SU-DHL-6 (cell line): ENCODE measurements at regions not wholly inside any gene's neighbourhood (a gene's known extent, or its start where the extent isn't known, plus 50 kb on each side); places are given as distances from the start of the nearest gene placed in this dataset.

Source experiments
- H2AFZ ChIP-seq: fragments of 200-600 bp; sonication (generic); 2 replicates; pipeline ENCODE4 v1.6.1; 2014; ENCODE audit warnings: low read depth, mild to moderate bottlenecking, moderate library complexity, mixed read lengths, antibody characterized with exemption, low read length; ENCODE audit not compliant: severe bottlenecking
- H3F3A ChIP-seq: fragments of 200-600 bp; shearing (Covaris generic); 2 replicates; pipeline ENCODE4 v1.6.0; 2016; ENCODE audit warnings: antibody characterized with exemption, mild to moderate bottlenecking; ENCODE audit not compliant: insufficient read depth
- H3K27ac ChIP-seq: fragments of 200-600 bp; sonication (generic); 2 replicates; pipeline ENCODE4 v1.5.1; 2016; ENCODE audit warnings: low read depth, mild to moderate bottlenecking, low read length, moderate library complexity, mixed read lengths
- H3K27me3 ChIP-seq: fragments of 200-600 bp; sonication (generic), shearing (Covaris generic); 2 replicates; pipeline ENCODE4 v1.6.0; 2014; ENCODE audit warnings: mild to moderate bottlenecking, low read length
- H3K36me3 ChIP-seq: fragments of 200-600 bp; sonication (generic); 2 replicates; pipeline ENCODE4 v1.6.1; 2014; ENCODE audit warnings: mild to moderate bottlenecking, low read length, mixed read lengths
- H3K4me2 ChIP-seq: fragments of 300-600, 200-600 bp; shearing (Covaris generic), sonication (generic); 2 replicates; pipeline ENCODE4 v1.6.0; 2014; ENCODE audit warnings: low read length, low read depth, mild to moderate bottlenecking; ENCODE audit not compliant: poor library complexity, severe bottlenecking
- H3K4me3 ChIP-seq: fragments of 200-600 bp; sonication (generic); 2 replicates; pipeline ENCODE4 v1.5.1; 2014; ENCODE audit warnings: antibody characterized with exemption, low read length, mild to moderate bottlenecking, mixed read lengths; ENCODE audit not compliant: insufficient read depth, poor library complexity, severe bottlenecking
- H3K79me2 ChIP-seq: fragments of 200-600 bp; sonication (generic); 2 replicates; pipeline ENCODE4 v1.6.1; 2014; ENCODE audit warnings: mild to moderate bottlenecking, low read length, moderate library complexity; ENCODE audit not compliant: insufficient read depth
- H3K9ac ChIP-seq: fragments of 200-600 bp; sonication (generic); 2 replicates; pipeline ENCODE4 v1.7.0; 2014; ENCODE audit warnings: mild to moderate bottlenecking, low read length
- H3K9me2 ChIP-seq: fragments of 200-600 bp; sonication (generic); replicated peaks from 2 replicates; pipeline ENCODE4 v1.6.1; 2014; ENCODE audit warnings: low read length; ENCODE audit not compliant: insufficient read depth
- H3K9me3 ChIP-seq: fragments of 200-600 bp; sonication (generic); 2 replicates; pipeline ENCODE4 v1.6.1; 2014; ENCODE audit warnings: low read length, mixed read lengths; ENCODE audit not compliant: insufficient read depth
- H4K20me1 ChIP-seq: fragments of 200-600 bp; sonication (generic); 2 replicates; pipeline ENCODE4 v1.6.1; 2014; ENCODE audit warnings: low read depth, mild to moderate bottlenecking, antibody characterized with exemption, low read length, moderate library complexity, mixed read lengths
- EZH2phosphoT487 ChIP-seq: fragments of 200-600 bp; sonication (generic), shearing (Covaris generic); conservative IDR thresholded peaks from 2 replicates; pipeline ENCODE4 v1.6.1; 2018; ENCODE audit warnings: mild to moderate bottlenecking, antibody characterized with exemption, low read length, moderate library complexity, mixed read lengths
- TF ChIP-seq, protein P1 (sequence below): fragments of 200-600 bp; sonication (generic); IDR thresholded peaks from one replicate; pipeline ENCODE4 v1.5.1; 2017; ENCODE audit warnings: antibody characterized with exemption, mild to moderate bottlenecking, low read length, moderate library complexity; ENCODE audit not compliant: insufficient read depth, poor library complexity, severe bottlenecking

DNA sequence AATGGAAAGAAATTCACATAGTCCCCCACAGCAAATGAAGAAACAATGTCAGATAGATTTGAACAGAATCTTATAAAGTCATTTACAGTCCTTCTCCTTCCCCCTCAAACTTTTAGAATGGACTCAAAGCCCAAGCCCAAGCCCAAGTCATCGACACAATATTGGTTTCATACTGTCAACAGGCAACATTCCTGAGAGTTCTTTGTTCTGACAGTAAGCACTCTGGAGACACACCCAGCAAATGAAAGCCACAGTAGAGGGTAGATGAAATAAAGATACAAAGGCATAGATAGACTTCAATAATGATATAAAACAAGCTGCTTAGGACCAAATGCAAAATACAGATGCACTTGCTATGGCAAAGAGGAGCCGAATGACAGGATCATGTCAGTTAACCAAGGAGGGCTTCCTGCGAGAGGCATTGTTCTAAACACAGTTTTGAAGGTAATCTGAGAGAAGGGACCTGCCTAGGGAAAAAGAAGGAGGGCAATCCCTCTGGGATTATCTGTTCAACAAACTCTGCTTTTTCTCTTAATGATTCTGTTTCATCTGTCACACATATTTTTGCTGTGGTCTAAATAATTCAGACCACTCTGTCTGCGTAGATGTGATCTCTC, 97.1 kb upstream of the MAP4K3 start:
- no peak overlapping the region for H2AFZ ChIP-seq
- no peaks in the 10 kb centered on the region for H3K9me3 ChIP-seq
- no peak overlapping the region for H3K9ac ChIP-seq
- H3K36me3 ChIP-seq: no peaks in the 10 kb centered on the region
- no peaks in the 10 kb centered on the region for H3K9me2 ChIP-seq
- no peaks in the 10 kb centered on the region for H3F3A ChIP-seq
- no peak overlapping the region for H3K27ac ChIP-seq
- no peaks in the 10 kb centered on the region for H3K79me2 ChIP-seq
- no peaks in the 10 kb centered on the region for H4K20me1 ChIP-seq
- TF ChIP-seq, protein P1, sequence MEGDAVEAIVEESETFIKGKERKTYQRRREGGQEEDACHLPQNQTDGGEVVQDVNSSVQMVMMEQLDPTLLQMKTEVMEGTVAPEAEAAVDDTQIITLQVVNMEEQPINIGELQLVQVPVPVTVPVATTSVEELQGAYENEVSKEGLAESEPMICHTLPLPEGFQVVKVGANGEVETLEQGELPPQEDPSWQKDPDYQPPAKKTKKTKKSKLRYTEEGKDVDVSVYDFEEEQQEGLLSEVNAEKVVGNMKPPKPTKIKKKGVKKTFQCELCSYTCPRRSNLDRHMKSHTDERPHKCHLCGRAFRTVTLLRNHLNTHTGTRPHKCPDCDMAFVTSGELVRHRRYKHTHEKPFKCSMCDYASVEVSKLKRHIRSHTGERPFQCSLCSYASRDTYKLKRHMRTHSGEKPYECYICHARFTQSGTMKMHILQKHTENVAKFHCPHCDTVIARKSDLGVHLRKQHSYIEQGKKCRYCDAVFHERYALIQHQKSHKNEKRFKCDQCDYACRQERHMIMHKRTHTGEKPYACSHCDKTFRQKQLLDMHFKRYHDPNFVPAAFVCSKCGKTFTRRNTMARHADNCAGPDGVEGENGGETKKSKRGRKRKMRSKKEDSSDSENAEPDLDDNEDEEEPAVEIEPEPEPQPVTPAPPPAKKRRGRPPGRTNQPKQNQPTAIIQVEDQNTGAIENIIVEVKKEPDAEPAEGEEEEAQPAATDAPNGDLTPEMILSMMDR: no peak
- no peak overlapping the region for H3K4me3 ChIP-seq
- H3K27me3 ChIP-seq: no peaks in the 10 kb centered on the region
- H3K4me2 ChIP-seq: no peak overlapping the region

DNA sequence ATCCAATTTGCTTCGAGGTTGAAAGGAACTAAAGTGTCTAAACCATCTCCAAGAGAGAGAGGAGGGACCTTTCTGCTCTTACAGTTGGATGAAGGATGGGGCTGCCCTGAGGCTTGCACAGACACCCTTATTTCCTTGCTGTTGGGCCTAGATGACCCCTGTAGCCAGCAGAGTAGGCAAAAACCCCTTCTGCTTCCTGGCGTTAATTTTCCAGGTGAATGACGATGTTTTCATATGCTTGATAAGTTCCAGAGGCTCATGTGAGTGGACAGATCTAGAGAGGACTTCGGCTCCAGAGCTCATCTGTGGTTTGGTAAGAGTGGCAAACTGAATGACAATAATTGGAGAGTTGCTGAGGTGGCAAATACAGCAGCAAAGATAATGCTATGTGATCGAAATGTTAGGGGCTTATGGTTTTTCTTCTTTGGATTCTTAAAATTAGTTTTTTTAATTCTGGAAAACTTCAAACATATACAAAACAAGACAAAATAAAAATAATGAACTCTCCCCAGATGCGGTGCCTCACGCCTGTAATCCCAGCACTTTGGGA, 98.6 kb upstream of the MAP4K3 start:
- H3K9me2 ChIP-seq: no peaks in the 10 kb centered on the region
- no peaks in the 10 kb centered on the region for H3F3A ChIP-seq
- H3K79me2 ChIP-seq: no peaks in the 10 kb centered on the region
- no peaks in the 10 kb centered on the region for H3K9me3 ChIP-seq
- H3K4me3 ChIP-seq: no peak overlapping the region
- no peaks in the 10 kb centered on the region for H4K20me1 ChIP-seq
- H3K27ac ChIP-seq: no peak overlapping the region
- H2AFZ ChIP-seq: no peak overlapping the region
- no peaks in the 10 kb centered on the region for H3K36me3 ChIP-seq
- no peak for TF ChIP-seq EZH2phosphoT487
- TF ChIP-seq, protein P1: no peak
- H3K9ac ChIP-seq: no peak overlapping the region
- no peak overlapping the region for H3K4me2 ChIP-seq
- no peaks in the 10 kb centered on the region for H3K27me3 ChIP-seq

DNA sequence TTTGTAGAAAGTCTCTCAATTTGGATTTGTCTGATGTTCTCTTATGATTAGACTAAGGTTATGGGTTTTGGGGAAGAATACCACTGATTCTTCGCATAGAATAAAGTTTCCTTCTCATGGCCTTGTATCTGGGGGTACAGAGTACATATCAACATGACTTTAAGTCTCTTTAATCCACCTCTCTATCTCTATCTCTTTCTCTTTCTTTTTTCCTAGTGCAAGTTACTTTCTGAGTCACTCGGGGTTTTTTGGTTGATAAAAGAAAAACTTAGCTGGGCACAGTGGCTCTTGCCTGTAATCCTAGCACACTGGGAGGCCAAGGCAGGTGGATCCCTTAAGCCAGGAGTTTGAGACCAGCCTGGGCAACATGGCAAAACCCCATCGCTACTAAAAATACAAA, 100.1 kb upstream of the MAP4K3 start:
- no peaks in the 10 kb centered on the region for H3K9me3 ChIP-seq
- H3K27ac ChIP-seq: no peak overlapping the region
- no peak overlapping the region for H2AFZ ChIP-seq
- H3K27me3 ChIP-seq: no peaks in the 10 kb centered on the region
- H3K9ac ChIP-seq: no peak overlapping the region
- no peaks in the 10 kb centered on the region for H3K36me3 ChIP-seq
- H3K9me2 ChIP-seq: no peaks in the 10 kb centered on the region
- no peaks in the 10 kb centered on the region for H3K79me2 ChIP-seq
- H4K20me1 ChIP-seq: no peaks in the 10 kb centered on the region
- TF ChIP-seq, protein P1: no peak
- no peak for TF ChIP-seq EZH2phosphoT487
- no peak overlapping the region for H3K4me2 ChIP-seq
- H3F3A ChIP-seq: no peaks in the 10 kb centered on the region
- H3K4me3 ChIP-seq: no peak overlapping the region
